ENCODE measurements at regions not wholly inside any gene's neighbourhood (a gene's known extent, or its start where the extent isn't known, plus 50 kb on each side); places are given as distances from the start of the nearest gene placed in this dataset.

DNA sequence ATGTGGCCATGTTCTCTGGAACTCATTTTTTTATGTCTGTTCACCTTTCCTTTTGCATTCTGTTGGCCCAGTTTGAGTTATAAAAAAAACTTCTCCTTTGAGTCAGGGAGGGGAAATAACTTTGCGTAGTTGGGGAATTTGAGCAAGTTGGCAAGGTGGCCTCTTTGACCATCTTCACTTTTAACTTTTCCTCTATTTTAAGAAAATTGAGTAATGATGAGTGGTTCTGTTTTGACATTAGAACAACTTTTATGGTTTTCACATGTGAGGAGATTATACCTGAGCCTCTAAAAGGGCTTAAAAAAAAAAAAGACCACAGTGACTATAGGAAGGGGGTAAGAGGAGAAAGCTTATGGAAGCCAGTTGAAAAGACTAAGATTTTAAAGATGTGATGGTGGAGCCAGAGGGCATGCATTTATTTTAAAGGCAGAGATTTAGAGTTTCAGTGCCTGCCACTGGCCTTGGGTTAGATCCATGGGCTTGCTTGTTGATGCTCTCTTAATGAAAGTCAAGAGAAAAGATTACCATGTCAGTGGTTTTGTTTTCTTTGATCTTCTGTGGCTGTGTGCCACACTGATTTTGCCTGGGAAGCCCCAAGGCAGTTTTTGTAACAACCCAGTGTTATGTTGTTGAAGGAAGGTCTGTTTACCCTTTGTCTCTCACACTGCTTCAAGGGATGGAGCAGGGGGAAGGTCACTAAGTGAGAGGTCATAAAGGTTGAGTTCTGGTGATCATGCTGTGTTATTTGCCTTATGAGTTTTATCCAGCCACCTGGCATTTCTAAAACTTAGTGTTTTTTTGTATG is 219.7 kb upstream of the CD180 start:
- DNase-seq (ENCODE audit: low read depth): no peak
- H3K4me3 ChIP-seq (ENCODE audit: low read depth, low read length): no peak overlapping the region
- TF ChIP-seq, protein P1, sequence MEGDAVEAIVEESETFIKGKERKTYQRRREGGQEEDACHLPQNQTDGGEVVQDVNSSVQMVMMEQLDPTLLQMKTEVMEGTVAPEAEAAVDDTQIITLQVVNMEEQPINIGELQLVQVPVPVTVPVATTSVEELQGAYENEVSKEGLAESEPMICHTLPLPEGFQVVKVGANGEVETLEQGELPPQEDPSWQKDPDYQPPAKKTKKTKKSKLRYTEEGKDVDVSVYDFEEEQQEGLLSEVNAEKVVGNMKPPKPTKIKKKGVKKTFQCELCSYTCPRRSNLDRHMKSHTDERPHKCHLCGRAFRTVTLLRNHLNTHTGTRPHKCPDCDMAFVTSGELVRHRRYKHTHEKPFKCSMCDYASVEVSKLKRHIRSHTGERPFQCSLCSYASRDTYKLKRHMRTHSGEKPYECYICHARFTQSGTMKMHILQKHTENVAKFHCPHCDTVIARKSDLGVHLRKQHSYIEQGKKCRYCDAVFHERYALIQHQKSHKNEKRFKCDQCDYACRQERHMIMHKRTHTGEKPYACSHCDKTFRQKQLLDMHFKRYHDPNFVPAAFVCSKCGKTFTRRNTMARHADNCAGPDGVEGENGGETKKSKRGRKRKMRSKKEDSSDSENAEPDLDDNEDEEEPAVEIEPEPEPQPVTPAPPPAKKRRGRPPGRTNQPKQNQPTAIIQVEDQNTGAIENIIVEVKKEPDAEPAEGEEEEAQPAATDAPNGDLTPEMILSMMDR (IDR thresholded peaks at IDR 0.05; ENCODE audit: insufficient read depth, low read depth, low read length): no peak

DNA sequence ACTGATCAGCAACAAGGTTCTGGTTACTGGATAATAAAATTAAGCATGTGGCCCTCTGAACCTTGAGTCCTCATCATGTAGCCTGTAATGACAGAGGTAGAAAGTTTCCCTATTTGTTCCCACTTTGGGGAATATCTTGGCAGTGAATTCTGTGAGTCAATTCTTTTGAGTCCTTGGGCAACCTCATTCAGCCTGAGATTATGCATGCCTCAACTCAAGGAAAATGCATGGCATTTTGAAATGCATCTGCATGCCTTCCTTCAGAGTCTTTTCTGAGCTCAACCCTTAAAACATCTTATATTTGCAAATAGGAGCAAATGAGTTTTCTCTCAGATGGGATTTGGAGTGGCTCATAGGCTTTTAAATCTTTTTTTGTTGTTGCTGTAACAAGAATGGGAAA is 218.1 kb upstream of the CD180 start:
- DNase-seq (ENCODE audit: low read depth): no peak
- TF ChIP-seq, protein P1 (IDR thresholded peaks at IDR 0.05; ENCODE audit: insufficient read depth, low read depth, low read length): no peak
- no peak overlapping the region for H3K4me3 ChIP-seq (ENCODE audit: low read depth, low read length)

DNA sequence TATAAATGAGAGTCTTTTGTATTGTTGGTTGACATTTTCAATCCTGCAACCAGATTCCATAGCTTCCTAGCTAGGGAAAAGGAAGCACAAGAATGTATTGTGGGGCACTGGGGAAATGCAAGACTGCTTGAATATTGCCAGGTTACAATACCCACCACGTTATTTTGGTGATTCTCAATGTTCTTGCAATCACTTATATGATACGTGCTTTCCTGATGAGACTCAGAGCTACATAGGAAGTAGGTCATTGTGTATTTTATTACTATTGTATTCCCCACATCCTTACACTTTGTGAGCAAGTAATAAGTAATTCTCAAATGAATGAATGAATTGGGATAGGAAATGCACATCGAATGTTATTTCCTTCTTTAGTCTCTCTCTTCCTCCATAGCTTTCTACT is 217.1 kb upstream of the CD180 start:
- DNase-seq (ENCODE audit: low read depth): no peak

GRCh38 chr5:67409126-67409777 is 212.7 kb upstream of the CD180 start:
- no peak for DNase-seq (ENCODE audit: low read depth)
- H3K4me3 ChIP-seq (ENCODE audit: low read depth, low read length): no peak overlapping the region
- TF ChIP-seq, protein P1 (IDR thresholded peaks at IDR 0.05; ENCODE audit: insufficient read depth, low read depth, low read length): no peak

More for the DNA sequence above, 217.1 kb upstream of the CD180 start:
- H3K4me3 ChIP-seq (ENCODE audit: low read depth, low read length): no peak overlapping the region
- TF ChIP-seq, protein P1 (IDR thresholded peaks at IDR 0.05; ENCODE audit: insufficient read depth, low read depth, low read length): no peak

DNA sequence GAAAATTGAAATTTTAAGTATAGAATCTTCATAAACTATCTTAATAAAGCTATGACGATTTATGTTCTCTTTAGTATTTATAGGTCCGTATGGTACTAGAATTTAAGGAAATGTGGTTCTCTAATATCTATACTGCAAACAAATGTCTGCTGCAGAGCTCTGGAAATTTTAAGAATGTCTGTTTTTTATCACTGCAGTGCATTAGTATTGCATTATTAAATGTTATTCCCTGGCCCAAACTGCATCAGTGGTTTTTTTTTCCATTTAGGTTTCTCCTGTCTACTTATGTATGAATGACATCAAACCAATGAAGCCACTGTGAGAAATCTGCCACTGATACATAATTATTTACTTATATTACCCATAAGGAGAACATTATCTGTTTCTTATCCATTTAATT is 211.4 kb upstream of the CD180 start:
- H3K4me3 ChIP-seq (ENCODE audit: low read depth, low read length): no peak overlapping the region
- no peak for DNase-seq (ENCODE audit: low read depth)
- TF ChIP-seq, protein P1 (IDR thresholded peaks at IDR 0.05; ENCODE audit: insufficient read depth, low read depth, low read length): no peak

GRCh38 chr5:67405755-67406154 is 209.2 kb upstream of the CD180 start:
- DNase-seq (ENCODE audit: low read depth): no peak
- H3K4me3 ChIP-seq (ENCODE audit: low read depth, low read length): no peak overlapping the region
- TF ChIP-seq, protein P1 (IDR thresholded peaks at IDR 0.05; ENCODE audit: insufficient read depth, low read depth, low read length): no peak
